PC-3 (cell line): ENCODE measurements at regions not wholly inside any gene's neighbourhood (a gene's known extent, or its start where the extent isn't known, plus 50 kb on each side); places are given as distances from the start of the nearest gene placed in this dataset.

Source experiments
- EZH2 ChIP-seq: fragments of 300-600 bp; sonication (generic); IDR thresholded peaks from one replicate; pipeline ENCODE4 v1.6.1; 2017; ENCODE audit warnings: antibody characterized with exemption, mild to moderate bottlenecking, low read length; ENCODE audit not compliant: unreplicated experiment
- TF ChIP-seq, protein P1 (sequence below): fragments of 300-600 bp; sonication (generic); conservative IDR thresholded peaks from 2 replicates; pipeline ENCODE4 v1.5.1; 2017; ENCODE audit warnings: antibody characterized with exemption, low read depth, mild to moderate bottlenecking, low read length

DNA sequence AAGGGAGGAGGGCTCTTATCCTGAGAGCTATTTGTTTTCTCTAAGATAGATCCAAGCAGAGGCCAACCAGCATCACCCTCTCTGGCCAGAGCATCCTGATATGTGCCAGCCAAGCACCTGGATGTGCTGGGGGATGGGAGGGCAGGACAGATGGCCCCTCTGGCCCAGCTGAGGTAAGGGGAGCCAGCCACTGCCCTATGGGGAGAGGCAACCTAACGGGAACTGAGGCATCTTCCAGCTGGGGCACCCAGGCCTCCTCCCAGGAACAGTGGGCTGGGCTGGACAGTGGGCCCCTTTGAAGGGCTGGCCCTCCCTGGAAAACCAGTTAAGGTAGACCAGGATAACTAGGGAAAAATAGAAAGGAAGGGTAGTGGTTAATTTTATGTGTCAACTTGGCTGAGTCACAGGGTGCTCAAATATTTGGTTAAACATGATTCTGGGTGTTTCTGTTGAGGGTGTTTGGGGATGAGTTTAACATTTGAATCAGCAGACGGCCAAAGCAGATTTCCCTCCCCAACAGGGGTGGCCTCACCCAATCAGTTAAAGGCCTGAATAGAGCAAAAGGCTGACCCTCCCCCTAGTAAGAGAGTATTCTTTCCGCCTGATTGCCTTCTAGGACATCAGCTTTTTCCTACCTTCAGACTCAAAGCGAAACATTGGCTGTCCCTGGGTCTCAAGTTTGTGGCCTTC, 595.1 kb downstream of the BUD13 start:
- TF ChIP-seq EZH2: no peak
- TF ChIP-seq, protein P1, sequence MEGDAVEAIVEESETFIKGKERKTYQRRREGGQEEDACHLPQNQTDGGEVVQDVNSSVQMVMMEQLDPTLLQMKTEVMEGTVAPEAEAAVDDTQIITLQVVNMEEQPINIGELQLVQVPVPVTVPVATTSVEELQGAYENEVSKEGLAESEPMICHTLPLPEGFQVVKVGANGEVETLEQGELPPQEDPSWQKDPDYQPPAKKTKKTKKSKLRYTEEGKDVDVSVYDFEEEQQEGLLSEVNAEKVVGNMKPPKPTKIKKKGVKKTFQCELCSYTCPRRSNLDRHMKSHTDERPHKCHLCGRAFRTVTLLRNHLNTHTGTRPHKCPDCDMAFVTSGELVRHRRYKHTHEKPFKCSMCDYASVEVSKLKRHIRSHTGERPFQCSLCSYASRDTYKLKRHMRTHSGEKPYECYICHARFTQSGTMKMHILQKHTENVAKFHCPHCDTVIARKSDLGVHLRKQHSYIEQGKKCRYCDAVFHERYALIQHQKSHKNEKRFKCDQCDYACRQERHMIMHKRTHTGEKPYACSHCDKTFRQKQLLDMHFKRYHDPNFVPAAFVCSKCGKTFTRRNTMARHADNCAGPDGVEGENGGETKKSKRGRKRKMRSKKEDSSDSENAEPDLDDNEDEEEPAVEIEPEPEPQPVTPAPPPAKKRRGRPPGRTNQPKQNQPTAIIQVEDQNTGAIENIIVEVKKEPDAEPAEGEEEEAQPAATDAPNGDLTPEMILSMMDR: no peak
